Coronary artery (tissue), 2 donors: ENCODE measurements at regions not wholly inside any gene's neighbourhood (a gene's known extent, or its start where the extent isn't known, plus 50 kb on each side); places are given as distances from the start of the nearest gene placed in this dataset.
A peak's percentile ranks its signal among the peaks of the same experiment; 100 is the strongest.
"Not testable (repeated sequence)": the region's sequence is repeated elsewhere in the genome, so short reads cannot be mapped to it uniquely, and the experiment has no call there.

ENCODE experiments used
- DNase-seq: peaks from one replicate; pipeline ENCODE4 v3.0.0-alpha.2; 2017; ENCODE audit warnings: low spot score
- H3K27ac ChIP-seq, 2 donors: fragments of 200-600 bp; sonication (generic); one replicate each; pipeline ENCODE4 v1.5.1; 2016 to 2019
- H3K4me3 ChIP-seq: fragments of 200-600 bp; sonication (generic); 2 replicates; pipeline ENCODE4 v1.5.1; 2016; ENCODE audit warnings: mild to moderate bottlenecking, moderate library complexity
- CTCF ChIP-seq: fragments of 200-600 bp; sonication (generic); IDR thresholded peaks from one replicate; pipeline ENCODE4 v1.5.1; 2019; ENCODE audit warnings: antibody characterized with exemption

- no peak for DNase-seq
- no peak for TF ChIP-seq CTCF
- Histone ChIP-seq H3K4me3 (no peak overlapping the region), H3K27ac (no peak overlapping the region)
Observed at GRCh38 chr3:61372723-61373122, 121.5 kb upstream of the FHIT start.

GRCh38 chr3:61378311-61378710 is 127.1 kb upstream of the FHIT start:
- H3K4me3 ChIP-seq = no peak overlapping the region
- TF ChIP-seq CTCF = no peak
- DNase-seq = no peak
- H3K27ac ChIP-seq = no peak overlapping the region

DNA sequence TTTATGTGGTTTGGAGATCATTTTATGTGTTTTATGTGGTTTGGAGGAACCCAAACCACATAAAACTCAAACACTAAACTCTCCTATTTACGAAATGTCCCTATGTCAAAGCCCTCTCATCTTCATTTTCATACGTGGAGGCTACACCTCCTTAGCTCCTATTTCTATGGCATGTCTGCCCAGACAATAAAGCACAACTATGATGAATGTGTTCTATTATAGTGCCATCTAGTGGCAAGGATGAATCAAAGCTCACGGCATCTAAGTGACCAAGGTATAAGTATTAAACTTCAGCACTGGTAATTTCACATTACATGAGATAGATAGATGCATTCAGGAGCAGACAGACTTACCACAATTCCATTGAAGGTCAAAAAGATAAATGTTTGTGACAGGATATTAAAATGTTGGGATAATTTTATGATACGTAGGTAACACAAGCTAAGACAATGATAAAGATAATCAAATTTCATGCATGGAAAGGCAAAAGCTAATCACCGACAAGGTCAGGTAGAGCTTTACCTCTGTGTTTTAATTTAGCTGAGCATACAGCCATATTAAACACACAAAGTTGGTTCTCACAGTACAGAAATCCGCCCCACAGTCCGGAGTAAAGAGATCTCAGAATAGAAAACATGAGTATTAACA is 130.6 kb upstream of the FHIT start:
- no peak overlapping the region for H3K4me3 ChIP-seq
- no peak overlapping the region for H3K27ac ChIP-seq
- DNase-seq = no peak
- TF ChIP-seq CTCF = peak; percentile 36

GRCh38 chr3:61387817-61388216 is 136.6 kb upstream of the FHIT start:
- TF ChIP-seq CTCF = no peak
- Histone ChIP-seq H3K4me3 (no peak overlapping the region), H3K27ac (no peak overlapping the region)
- DNase-seq = no peak

DNA sequence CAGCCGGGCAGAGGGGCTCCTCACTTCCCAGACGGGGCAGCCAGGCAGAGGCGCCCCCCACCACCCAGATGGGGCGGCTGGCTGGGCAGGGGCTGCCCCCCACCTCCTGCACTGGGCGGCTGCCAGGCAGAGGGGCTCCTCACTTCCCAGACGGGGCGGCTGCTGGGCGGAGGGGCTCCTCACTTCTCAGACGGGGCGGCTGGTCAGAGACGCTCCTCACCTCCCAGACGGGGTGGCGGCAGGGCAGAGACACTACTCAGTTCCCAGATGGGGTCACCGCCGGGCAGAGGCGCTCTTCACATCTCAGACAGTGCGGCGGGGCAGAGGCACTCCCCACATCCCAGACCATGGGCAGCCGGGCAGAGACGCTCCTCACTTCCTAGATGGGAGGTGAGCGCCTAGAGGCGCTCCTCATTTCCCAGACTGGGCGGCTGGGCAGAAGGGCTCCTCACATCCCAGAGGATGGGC is 142.3 kb upstream of the FHIT start:
- not testable (repeated sequence) for DNase-seq, H3K27ac ChIP-seq, H3K4me3 ChIP-seq

DNA sequence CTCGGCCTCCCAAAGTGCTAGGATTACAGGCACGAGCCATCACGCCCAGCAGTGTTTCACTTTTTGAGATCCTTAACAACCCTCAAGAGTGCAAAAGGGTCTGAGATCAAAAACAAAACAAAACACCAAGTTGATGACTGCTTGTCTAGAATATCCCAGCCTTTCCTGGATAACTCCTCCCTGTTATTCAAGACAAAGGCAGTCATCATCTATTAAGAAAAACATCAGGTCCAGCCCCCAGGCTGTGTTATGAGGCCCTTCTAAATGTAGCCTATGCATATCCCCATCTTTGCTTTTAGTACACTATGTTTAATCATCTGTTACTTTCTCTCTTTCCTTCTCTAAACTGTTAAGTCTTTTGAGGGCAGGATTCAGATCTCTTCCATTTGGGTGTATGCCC is 150.1 kb upstream of the FHIT start:
- no peak for DNase-seq
- no peak for TF ChIP-seq CTCF
- Histone ChIP-seq H3K4me3 (no peak overlapping the region), H3K27ac (no peak overlapping the region)

DNA sequence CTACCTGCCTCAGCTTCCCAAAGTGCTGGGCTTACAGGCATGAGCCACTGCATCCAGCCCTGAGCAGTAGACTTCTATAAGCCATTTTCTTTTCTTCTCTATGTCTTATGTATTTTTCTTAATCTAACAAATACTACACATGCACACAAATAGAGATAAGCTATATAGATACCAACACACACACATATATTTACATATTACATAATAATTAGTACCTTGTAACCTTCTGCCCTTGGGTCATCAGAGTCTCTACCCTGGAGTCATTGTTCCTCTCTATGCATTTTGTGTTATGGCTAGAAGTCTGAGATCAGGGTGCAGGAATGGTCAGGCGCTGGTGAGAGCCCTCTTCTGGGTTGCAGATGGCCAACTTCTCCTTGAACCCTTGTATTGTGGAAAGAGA is 154.0 kb upstream of the PTPRG start:
- no peak for TF ChIP-seq CTCF
- DNase-seq = no peak
- H3K4me3 ChIP-seq = no peak overlapping the region
- no peak overlapping the region for H3K27ac ChIP-seq
